ENCODE measurements at regions not wholly inside any gene's neighbourhood (a gene's known extent, or its start where the extent isn't known, plus 50 kb on each side); places are given as distances from the start of the nearest gene placed in this dataset.

GRCh38 chr9:113781381-113781780 is 94.7 kb upstream of the ZNF618 start:
- no peak for DNase-seq

- DNase-seq, result no peak
Measured at GRCh38 chr9:113781896-113782295, 94.2 kb upstream of the ZNF618 start.

- no peak for DNase-seq
Measured at GRCh38 chr9:113783475-113783874, 92.6 kb upstream of the ZNF618 start.

- DNase-seq, result no peak
Measured at GRCh38 chr9:113785334-113785733, 90.8 kb upstream of the ZNF618 start.

GRCh38 chr9:113786071-113786470 is 90.0 kb upstream of the ZNF618 start:
- DNase-seq, result no peak

DNA sequence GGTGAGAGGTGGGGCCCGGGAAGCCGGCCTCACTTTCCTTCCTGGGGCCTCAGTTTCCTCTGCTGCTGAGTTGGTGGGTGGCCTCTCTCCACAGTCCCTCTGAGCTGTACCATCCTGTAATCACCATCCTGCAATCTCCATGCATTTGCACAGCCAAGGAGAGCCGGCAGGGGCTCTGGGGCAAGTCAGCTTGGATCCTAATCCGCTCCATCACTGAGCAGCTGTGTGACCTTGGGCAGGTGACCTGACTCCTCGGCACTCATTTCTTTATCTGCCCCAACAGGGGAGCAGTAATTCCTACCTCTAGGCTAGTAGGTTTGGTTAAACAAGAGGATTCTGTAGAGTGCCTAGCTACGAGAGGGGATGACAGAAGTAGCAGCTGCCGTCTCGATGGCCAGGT is 88.2 kb upstream of the ZNF618 start:
- DNase-seq, result no peak

- peak in 2 of 3 donors; percentile 22 to 56 for DNase-seq
Measured at GRCh38 chr9:113788616-113789330, 87.3 kb upstream of the ZNF618 start.

- DNase-seq, result no peak
Measured at GRCh38 chr9:113790093-113790492, 86.0 kb upstream of the ZNF618 start.

DNA sequence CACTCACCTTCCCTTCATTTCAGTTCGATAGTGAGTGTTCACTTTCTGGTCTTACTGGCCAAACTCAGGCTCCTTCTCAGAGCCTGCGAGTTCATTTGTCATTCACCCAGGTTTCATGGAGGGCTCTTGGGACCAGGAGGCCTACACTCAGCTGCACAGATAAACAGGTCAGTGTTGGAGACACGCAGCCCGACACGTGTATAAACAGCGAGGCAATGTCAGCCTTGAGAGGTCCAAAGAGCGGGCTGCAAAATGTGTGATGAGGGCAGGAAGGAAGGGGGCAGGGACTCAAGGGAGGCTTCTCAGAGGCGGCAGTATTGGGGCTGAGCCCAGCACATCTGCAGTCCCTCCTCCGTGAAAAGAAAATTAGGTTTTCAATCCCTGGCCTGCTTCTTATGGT is 82.6 kb upstream of the ZNF618 start:
- DNase-seq, result peak in 1 of 3 donors; percentile 30

DNA sequence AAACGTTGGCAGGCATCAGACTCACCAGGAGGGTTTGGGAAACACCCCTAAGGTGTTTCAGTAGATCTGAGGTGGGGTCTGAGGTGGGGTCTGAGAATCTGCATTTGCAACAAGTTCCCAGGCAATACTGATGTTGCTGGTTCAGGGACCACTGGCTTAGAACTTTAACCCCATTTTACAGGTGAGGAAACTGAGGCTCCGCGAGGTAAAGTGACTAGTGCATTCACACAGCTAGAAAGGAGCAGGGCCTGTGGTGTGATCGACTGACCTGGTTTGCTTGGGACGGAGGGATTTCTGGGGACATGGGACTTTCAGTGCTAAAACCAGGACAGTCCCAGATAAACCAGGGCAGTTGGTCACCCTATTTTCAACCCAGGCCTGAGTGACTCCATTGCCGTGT is 81.4 kb upstream of the ZNF618 start:
- no peak for DNase-seq

GRCh38 chr9:113795811-113796392 is 80.2 kb upstream of the ZNF618 start:
- no peak for DNase-seq

DNA sequence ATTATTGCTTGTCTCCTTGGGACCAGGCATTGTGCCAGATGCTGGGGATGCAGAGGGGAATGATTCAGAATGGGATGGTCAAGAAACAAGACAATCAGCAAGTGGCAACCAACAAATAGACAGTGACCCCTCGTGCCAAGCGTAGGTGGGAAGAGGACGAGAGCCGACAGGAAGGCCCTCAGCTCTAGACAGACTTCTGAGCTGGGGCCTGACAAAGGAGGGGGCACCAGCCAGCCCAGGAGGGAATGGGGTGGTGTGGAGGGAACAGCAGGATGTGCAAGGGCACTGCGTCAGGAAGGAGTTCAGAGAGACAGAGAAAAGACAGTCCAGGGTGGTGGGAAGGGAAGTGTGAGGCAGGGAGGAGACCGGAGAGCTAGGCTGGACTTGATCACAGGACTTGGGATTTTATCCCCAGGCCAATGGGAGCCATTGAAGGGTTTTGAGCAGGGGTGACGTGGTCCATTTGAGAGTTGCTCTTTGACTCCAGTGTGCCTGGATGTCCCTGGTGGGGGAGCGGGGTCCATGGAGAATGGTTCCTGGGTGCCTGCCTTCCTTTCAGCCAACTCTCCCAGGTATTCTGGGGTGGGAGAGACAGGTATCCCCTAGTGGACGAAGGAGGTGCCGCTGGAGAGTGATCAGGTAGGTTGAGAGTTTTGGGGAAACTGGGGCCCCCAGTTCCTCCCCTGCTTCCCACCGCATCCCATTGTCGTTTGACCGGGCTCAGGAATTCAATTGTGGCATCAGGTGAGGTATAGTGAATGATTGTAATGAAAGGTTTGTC is 79.3 kb upstream of the ZNF618 start:
- DNase-seq, result no peak

DNA sequence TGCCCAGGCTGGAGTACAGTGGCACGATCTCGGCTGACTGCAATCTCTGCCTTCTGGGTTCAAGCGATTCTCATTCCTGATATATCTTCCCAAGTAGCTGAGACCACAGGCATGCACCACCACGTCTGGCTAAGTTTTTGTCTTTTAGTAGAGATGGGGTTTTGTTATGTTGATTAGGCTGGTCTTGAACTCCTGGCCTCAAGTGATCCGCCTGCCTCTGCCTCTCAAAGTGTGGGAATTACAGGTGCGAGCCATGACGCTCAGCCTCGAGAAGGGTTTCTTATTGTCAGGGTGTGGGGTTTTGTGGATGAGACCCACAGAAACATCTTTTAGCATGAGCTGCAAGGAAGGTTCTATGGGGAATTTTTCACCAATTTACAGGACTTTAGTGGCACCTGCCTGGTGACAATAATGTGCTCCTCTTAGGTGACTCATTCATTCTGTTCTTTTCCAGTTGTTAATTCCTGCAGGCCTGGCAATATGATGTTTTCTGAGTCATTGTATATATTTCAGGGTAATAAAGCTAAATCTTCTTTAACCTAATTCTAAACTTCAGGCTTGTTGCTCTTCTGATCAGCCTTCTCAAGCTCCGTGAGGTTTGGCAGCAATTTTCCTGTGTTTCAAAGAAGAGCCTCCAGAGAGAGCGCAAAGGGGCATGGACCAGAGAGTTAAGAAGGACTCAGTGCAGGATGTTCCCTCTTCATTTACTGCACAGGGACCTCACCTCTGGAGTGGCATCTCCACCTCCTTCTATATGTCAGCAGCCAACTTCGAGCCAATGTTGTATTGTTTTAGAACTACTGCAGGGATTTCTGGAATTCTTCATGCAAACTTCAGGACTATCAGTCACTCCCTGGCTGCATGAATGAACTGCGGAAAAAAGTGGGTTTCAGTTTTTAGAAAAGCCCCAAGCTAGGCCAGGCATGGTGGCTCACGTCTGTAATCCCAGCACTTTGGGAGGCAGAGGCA is 77.8 kb upstream of the ZNF618 start:
- DNase-seq, result no peak

DNA sequence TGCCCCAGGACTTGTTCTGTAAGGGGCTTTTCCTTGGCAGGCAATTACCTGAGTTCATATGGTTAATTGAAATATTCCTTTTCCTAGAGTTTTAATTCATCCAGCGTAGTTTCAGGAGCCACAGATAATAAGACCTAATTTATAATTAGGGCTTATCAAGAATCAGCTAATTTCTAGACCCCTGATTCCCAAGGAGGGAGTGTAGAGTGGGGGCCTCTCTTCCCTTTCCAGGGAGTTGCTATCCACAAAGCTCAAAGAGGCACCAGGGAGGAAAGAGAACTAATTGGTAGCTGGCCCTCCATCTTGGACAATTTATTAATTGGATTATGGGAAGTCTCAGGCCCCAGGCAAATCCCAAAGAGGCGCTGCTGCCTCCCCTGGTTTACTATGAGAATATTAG is 75.8 kb upstream of the ZNF618 start:
- no peak for DNase-seq

DNA sequence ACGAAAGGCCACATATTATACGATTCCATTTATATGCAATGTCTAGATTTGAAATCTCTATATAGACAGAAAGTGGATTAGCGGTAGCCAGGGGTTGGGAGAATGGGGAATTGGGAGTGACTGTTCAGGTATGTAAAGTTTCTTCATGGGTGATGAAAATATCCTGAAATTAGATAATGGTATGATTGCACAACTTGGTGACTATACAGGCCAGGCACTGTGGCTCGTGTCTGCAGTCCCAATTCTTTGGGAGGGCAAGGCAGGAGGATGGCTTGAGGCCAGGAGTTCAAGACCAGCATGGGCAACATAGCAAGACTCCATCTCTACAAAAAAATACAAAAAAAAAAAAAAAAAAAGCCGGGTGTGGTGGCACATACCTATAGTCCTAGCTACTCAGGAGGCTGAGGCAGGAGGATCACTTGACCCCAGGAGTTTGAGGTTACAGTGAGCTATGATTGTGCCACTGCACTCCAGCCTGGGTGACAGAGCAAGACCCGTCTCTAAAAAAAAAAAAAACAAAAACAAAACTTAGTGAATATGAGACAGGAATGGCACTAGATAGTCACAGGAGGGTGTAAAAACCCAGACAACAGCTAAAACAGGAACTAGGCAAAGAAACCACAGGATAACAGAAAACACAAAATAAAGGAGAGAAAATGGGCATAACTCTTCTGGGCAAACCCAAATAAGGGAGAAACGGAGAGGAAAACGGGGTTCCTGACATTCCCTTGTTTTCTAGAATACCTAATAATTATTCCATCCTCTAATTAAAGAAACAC is 72.1 kb upstream of the ZNF618 start:
- DNase-seq, result no peak

GRCh38 chr9:113805486-113806132 is 70.5 kb upstream of the ZNF618 start:
- no peak for DNase-seq

GRCh38 chr9:113807173-113808061 is 68.7 kb upstream of the ZNF618 start:
- DNase-seq, result peak; percentile 48 to 83 (median 68)

DNA sequence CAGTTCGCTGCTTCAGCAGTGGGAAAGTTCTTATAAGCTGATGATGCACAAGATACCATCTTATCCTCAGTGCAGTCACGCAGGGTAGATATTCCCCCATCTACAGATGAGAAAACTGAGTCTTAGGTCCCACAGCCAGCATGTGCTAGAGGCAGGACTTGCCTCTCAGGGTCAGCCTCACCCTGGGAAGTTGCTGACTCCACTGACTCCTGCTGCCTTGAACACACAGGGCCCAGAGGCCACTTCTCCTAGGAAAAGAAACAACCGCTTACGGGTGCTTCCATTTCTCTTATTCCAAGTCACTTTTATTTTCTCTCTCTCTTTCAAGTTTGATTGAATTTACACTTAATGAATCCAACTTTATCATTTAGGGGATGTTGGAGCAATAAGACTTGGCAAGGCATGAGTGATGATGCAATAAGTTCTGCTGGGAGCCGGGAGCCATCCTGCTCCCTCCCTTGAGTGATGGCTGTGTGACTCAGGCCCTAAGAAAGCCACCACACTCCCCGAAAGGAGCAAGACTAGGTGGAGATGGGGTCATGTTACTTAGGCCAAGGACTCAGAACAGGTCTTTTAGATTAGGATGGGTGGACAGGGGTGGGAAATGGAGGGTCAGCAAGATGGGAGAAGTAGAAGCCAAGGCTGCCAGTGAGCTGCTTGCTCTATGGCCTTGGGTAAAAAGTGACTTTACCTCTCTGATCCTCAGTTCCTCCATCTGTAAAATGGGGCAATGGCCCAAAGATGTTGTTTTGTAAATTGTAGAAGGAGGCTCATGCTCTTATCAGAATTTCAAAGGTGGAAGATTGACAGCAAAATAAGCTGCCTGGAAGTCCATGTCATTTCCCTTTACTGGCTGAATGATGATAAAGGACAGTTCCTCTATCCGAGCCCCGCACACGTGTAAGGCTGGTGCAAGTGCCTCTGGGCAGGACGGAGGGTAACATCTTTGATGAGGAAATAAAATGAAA is 67.4 kb upstream of the ZNF618 start:
- DNase-seq, result peak in 1 of 3 donors; percentile 46
